HEK293 (cell line): ENCODE measurements at regions not wholly inside any gene's neighbourhood (a gene's known extent, or its start where the extent isn't known, plus 50 kb on each side); places are given as distances from the start of the nearest gene placed in this dataset.

ENCODE experiments used
- CTCF ChIA-PET: fragments of 350-600 bp; formaldehyde crosslinking; extraction: SDS; loops from one replicate; lab custom pipeline; 2021; ENCODE audit warnings: antibody characterized with exemption; lab: Yijun Ruan, JAX
- POLR2A ChIA-PET: fragments of 300-600 bp; formaldehyde crosslinking; extraction: SDS; loops from one replicate; lab custom pipeline; 2020; ENCODE audit warnings: antibody characterized with exemption, inconsistent platforms; lab: Yijun Ruan, JAX
- H3K27ac ChIP-seq: fragments of 200-500 bp; sonication (Bioruptor generic); 2 replicates; pipeline ENCODE4 v1.5.1; 2014; ENCODE audit warnings: low read depth, low read length, control low read depth, inconsistent platforms; ENCODE audit errors: extremely low read depth
- H3K36me3 ChIP-seq, 2 experiments: fragments of 200-500 bp in 1 of 2; sonication (Bioruptor generic) in 1 of 2; 1 replicate in 1 of 2; 2 replicates in 1 of 2; pipeline ENCODE4 v1.5.1; 2014 to 2017; ENCODE audit warnings: inconsistent platforms in 2 of 2, low read length in 2 of 2; ENCODE audit not compliant: control insufficient read depth in 2 of 2, insufficient read depth in 1 of 2
- H3K4me1 ChIP-seq: fragments of 200-500 bp; sonication (Bioruptor generic); 2 replicates; pipeline ENCODE4 v1.5.1; 2014; ENCODE audit warnings: mild to moderate bottlenecking, low read length, inconsistent platforms; ENCODE audit not compliant: control insufficient read depth, insufficient read depth
- H3K4me3 ChIP-seq: 2 replicates; pipeline ENCODE4 v1.5.1; 2011; ENCODE audit warnings: low read depth, mild to moderate bottlenecking, control low read depth, low read length, moderate library complexity
- H3K9me3 ChIP-seq: fragments of 200-500 bp; sonication (Bioruptor generic); 2 replicates; pipeline ENCODE4 v1.5.1; 2014; ENCODE audit warnings: low read depth, low read length, inconsistent platforms; ENCODE audit not compliant: control insufficient read depth, insufficient read depth
- HOXA7 ChIP-seq: sonication (generic); formaldehyde crosslinking; IDR thresholded peaks from 2 replicates; pipeline ENCODE4 v1.8.1; 2022; ENCODE audit warnings: missing genetic modification reagents, borderline replicate concordance
- SP3 ChIP-seq: fragments of 450-650 bp; formaldehyde crosslinking; IDR thresholded peaks from 2 replicates; pipeline ENCODE4 v1.5.1; 2016; ENCODE audit warnings: missing biosample characterization, missing genetic modification characterization
- SP7 ChIP-seq: fragments of 450-650 bp; formaldehyde crosslinking; IDR thresholded peaks from 2 replicates; pipeline ENCODE4 v1.5.1; 2016; ENCODE audit warnings: missing biosample characterization, missing genetic modification characterization
- ZBTB20 ChIP-seq: fragments of 450-650 bp; formaldehyde crosslinking; IDR thresholded peaks from 2 replicates; pipeline ENCODE4 v1.5.1; 2016; ENCODE audit warnings: missing biosample characterization, missing genetic modification characterization
- ZNF560 ChIP-seq: fragments of 450-650 bp; formaldehyde crosslinking; IDR thresholded peaks from 2 replicates; pipeline ENCODE4 v1.5.1; 2017; ENCODE audit warnings: missing biosample characterization, missing genetic modification characterization, borderline replicate concordance
- ZNF747 ChIP-seq: fragments of 450-650 bp; formaldehyde crosslinking; IDR thresholded peaks from 2 replicates; pipeline ENCODE4 v1.5.1; 2016; ENCODE audit warnings: missing biosample characterization, missing genetic modification characterization
- TF ChIP-seq, protein P1 (sequence below): fragments of 450-650 bp; formaldehyde crosslinking; conservative IDR thresholded peaks from 2 replicates; pipeline ENCODE4 v1.5.1; 2016; ENCODE audit warnings: low read depth, missing biosample characterization, missing genetic modification characterization
- TF ChIP-seq, protein P2 (sequence below): fragments of 450-650 bp; formaldehyde crosslinking; conservative IDR thresholded peaks from 2 replicates; pipeline ENCODE4 v1.5.1; 2016; ENCODE audit warnings: low read depth, missing biosample characterization, missing genetic modification characterization
- TF ChIP-seq, protein P3 (sequence below): fragments of 450-650 bp; formaldehyde crosslinking; IDR thresholded peaks from 2 replicates; pipeline ENCODE4 v1.5.1; 2016; ENCODE audit warnings: missing biosample characterization, missing genetic modification characterization, borderline replicate concordance
- TF ChIP-seq, protein P4 (sequence below): fragments of 450-650 bp; formaldehyde crosslinking; IDR thresholded peaks from 2 replicates; pipeline ENCODE4 v1.5.1; 2017; ENCODE audit warnings: missing biosample characterization, missing genetic modification characterization

DNA sequence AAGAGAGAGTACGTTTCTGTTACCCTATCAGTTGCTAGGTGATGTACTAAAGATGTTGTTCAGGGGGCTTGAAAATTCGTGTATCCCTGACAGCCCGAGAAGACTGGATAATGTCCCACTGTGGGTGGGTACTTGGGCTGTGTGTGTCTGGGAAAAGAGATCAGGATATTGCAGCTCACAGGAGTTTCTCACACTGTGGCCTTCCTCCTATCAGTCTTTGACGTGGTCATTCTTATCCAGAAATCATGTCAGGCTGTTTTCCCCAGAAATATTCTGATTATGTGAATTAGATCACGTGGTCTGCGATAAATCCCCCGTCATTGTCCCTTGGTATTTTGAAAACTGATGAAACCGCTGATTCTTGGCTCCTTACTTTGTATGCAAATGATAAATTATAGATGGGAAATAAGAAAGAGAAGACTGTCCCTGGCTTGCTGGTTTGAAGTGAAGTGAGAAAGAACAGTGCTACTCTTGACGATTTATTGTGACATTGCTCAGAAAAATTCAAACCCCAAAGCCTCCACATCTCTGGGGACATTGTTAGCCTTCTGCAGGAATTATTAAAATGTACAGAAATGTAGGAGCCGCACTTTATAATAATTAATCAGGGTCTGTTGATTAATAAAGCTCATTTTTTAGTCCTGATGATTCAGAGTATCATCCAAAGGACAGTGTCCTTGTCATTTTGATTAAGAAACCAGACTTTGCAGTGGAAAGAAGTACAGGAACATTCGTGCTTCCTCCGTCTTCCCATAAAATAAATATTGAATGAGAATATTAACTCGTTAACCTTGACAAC lies 167.5 kb upstream of the TSHZ2 start:
- CTCF ChIA-PET: interaction anchor here (1.2 kb wide), 1 partner anchor 492 kb away, joined by 3 read pairs; no protein-coding TSS in a partner anchor
- H3K27ac ChIP-seq: no peak overlapping the region
- TF ChIP-seq SP3 (tag by site-specific recombination): no peak
- TF ChIP-seq, protein P1, sequence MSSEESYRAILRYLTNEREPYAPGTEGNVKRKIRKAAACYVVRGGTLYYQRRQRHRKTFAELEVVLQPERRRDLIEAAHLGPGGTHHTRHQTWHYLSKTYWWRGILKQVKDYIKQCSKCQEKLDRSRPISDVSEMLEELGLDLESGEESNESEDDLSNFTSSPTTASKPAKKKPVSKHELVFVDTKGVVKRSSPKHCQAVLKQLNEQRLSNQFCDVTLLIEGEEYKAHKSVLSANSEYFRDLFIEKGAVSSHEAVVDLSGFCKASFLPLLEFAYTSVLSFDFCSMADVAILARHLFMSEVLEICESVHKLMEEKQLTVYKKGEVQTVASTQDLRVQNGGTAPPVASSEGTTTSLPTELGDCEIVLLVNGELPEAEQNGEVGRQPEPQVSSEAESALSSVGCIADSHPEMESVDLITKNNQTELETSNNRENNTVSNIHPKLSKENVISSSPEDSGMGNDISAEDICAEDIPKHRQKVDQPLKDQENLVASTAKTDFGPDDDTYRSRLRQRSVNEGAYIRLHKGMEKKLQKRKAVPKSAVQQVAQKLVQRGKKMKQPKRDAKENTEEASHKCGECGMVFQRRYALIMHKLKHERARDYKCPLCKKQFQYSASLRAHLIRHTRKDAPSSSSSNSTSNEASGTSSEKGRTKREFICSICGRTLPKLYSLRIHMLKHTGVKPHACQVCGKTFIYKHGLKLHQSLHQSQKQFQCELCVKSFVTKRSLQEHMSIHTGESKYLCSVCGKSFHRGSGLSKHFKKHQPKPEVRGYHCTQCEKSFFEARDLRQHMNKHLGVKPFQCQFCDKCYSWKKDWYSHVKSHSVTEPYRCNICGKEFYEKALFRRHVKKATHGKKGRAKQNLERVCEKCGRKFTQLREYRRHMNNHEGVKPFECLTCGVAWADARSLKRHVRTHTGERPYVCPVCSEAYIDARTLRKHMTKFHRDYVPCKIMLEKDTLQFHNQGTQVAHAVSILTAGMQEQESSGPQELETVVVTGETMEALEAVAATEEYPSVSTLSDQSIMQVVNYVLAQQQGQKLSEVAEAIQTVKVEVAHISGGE (tag by site-specific recombination): no peak
- no peak for TF ChIP-seq ZBTB20 (tag by site-specific recombination)
- TF ChIP-seq, protein P2, sequence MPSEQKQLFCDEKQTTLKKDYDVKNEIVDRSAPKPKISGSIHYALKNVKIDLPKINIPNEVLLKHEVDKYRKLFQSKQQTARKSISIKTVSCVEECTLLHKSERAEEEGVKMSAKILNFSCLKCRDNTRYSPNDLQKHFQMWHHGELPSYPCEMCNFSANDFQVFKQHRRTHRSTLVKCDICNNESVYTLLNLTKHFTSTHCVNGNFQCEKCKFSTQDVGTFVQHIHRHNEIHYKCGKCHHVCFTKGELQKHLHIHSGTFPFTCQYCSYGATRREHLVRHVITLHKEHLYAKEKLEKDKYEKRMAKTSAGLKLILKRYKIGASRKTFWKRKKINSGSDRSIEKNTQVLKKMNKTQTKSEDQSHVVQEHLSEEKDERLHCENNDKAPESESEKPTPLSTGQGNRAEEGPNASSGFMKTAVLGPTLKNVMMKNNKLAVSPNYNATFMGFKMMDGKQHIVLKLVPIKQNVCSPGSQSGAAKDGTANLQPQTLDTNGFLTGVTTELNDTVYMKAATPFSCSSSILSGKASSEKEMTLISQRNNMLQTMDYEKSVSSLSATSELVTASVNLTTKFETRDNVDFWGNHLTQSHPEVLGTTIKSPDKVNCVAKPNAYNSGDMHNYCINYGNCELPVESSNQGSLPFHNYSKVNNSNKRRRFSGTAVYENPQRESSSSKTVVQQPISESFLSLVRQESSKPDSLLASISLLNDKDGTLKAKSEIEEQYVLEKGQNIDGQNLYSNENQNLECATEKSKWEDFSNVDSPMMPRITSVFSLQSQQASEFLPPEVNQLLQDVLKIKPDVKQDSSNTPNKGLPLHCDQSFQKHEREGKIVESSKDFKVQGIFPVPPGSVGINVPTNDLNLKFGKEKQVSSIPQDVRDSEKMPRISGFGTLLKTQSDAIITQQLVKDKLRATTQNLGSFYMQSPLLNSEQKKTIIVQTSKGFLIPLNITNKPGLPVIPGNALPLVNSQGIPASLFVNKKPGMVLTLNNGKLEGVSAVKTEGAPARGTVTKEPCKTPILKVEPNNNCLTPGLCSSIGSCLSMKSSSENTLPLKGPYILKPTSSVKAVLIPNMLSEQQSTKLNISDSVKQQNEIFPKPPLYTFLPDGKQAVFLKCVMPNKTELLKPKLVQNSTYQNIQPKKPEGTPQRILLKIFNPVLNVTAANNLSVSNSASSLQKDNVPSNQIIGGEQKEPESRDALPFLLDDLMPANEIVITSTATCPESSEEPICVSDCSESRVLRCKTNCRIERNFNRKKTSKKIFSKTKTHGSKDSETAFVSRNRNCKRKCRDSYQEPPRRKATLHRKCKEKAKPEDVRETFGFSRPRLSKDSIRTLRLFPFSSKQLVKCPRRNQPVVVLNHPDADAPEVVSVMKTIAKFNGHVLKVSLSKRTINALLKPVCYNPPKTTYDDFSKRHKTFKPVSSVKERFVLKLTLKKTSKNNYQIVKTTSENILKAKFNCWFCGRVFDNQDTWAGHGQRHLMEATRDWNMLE (tag by site-specific recombination): no peak

DNA sequence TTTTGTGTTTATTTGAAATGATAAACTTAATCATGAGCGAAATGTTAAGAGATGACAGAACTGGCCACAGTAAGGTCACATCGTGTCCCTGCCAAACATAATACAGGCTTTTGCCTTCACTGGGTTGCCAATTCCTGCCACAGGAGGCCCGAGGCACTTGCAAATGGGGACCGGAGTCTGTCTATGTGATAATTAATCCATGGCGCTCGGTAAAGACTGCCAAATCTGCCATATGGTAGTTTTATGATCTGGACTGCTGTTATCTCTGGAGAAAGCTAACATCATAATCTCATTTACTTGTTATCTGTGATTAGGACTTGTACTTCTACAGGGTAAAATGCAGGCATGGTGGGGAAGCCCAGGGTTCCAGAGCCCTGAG lies 170.5 kb upstream of the TSHZ2 start:
- Histone ChIP-seq H3K4me1 (no peaks in the 10 kb centered on the region), H3K36me3 (no peaks in the 10 kb centered on the region), H3K4me3 (no peak overlapping the region), H3K9me3 (no peaks in the 10 kb centered on the region)
- TF ChIP-seq ZNF560 (tag by site-specific recombination) (no peak), HOXA7 (CRISPR knock-in tag) (no peak), ZNF747 (tag by site-specific recombination) (no peak)
- TF ChIP-seq, all 188 proteins: peak for 0
- H3K27ac ChIP-seq: no peak overlapping the region
- ChIA-PET POLR2A (no interaction called here), CTCF (no interaction called here)

More for the DNA sequence above, 167.5 kb upstream of the TSHZ2 start:
- Histone ChIP-seq H3K9me3 (no peaks in the 10 kb centered on the region), H3K36me3 (no peaks in the 10 kb centered on the region), H3K4me3 (no peak overlapping the region), H3K4me1 (no peaks in the 10 kb centered on the region)
- POLR2A ChIA-PET: no interaction called here

DNA sequence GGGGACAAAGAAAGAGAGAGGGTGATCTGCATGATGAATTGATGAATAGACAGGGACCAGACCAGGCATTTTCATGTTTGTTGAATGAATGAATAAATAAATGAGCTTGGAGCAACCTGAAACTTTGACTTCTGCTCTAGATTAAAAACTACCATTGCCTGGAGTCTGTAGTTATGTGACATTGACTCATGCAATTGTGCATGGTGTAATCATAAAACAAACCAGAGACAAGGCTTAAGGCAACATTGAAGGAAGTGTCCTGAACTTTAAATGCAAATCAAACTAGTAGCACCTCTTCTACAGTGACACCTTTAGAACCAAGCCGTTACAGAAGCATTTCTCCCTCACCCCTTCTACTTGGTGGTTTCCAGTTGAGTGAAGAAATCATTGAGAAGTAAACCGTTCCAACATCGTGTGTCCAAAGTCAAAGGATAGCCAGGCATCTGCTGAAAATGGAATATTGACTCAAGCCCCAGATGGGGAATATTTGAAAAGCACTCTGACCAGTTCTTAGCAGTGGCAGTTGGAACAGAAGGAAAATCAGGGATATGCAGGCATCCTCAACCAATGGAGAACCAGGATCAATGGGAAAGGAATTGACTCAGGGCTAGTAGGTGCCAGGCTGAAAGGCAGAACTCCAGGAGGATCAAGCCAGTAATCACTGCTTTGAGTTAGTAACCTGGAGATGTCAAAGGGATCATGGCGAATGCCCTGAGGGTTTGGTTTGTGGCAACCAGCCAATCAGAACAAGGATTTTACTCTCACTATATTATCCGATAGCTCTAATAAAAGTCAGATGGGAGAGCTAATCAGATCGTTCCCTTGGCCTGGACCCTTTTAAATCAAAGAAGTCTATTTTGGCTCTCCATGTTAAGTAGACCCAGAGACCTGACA lies 171.2 kb upstream of the TSHZ2 start:
- CTCF ChIA-PET: interaction anchor here (0.5 kb wide), 1 partner anchor 536 kb away, joined by 3 read pairs; no protein-coding TSS in a partner anchor
- POLR2A ChIA-PET: no interaction called here
- no peak overlapping the region for H3K4me3 ChIP-seq
- TF ChIP-seq, protein P3, sequence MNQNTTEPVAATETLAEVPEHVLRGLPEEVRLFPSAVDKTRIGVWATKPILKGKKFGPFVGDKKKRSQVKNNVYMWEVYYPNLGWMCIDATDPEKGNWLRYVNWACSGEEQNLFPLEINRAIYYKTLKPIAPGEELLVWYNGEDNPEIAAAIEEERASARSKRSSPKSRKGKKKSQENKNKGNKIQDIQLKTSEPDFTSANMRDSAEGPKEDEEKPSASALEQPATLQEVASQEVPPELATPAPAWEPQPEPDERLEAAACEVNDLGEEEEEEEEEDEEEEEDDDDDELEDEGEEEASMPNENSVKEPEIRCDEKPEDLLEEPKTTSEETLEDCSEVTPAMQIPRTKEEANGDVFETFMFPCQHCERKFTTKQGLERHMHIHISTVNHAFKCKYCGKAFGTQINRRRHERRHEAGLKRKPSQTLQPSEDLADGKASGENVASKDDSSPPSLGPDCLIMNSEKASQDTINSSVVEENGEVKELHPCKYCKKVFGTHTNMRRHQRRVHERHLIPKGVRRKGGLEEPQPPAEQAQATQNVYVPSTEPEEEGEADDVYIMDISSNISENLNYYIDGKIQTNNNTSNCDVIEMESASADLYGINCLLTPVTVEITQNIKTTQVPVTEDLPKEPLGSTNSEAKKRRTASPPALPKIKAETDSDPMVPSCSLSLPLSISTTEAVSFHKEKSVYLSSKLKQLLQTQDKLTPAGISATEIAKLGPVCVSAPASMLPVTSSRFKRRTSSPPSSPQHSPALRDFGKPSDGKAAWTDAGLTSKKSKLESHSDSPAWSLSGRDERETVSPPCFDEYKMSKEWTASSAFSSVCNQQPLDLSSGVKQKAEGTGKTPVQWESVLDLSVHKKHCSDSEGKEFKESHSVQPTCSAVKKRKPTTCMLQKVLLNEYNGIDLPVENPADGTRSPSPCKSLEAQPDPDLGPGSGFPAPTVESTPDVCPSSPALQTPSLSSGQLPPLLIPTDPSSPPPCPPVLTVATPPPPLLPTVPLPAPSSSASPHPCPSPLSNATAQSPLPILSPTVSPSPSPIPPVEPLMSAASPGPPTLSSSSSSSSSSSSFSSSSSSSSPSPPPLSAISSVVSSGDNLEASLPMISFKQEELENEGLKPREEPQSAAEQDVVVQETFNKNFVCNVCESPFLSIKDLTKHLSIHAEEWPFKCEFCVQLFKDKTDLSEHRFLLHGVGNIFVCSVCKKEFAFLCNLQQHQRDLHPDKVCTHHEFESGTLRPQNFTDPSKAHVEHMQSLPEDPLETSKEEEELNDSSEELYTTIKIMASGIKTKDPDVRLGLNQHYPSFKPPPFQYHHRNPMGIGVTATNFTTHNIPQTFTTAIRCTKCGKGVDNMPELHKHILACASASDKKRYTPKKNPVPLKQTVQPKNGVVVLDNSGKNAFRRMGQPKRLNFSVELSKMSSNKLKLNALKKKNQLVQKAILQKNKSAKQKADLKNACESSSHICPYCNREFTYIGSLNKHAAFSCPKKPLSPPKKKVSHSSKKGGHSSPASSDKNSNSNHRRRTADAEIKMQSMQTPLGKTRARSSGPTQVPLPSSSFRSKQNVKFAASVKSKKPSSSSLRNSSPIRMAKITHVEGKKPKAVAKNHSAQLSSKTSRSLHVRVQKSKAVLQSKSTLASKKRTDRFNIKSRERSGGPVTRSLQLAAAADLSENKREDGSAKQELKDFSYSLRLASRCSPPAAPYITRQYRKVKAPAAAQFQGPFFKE (tag by site-specific recombination): no peak
- no peak for TF ChIP-seq SP7
- TF ChIP-seq, protein P4, sequence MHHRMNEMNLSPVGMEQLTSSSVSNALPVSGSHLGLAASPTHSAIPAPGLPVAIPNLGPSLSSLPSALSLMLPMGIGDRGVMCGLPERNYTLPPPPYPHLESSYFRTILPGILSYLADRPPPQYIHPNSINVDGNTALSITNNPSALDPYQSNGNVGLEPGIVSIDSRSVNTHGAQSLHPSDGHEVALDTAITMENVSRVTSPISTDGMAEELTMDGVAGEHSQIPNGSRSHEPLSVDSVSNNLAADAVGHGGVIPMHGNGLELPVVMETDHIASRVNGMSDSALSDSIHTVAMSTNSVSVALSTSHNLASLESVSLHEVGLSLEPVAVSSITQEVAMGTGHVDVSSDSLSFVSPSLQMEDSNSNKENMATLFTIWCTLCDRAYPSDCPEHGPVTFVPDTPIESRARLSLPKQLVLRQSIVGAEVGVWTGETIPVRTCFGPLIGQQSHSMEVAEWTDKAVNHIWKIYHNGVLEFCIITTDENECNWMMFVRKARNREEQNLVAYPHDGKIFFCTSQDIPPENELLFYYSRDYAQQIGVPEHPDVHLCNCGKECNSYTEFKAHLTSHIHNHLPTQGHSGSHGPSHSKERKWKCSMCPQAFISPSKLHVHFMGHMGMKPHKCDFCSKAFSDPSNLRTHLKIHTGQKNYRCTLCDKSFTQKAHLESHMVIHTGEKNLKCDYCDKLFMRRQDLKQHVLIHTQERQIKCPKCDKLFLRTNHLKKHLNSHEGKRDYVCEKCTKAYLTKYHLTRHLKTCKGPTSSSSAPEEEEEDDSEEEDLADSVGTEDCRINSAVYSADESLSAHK (tag by site-specific recombination): no peak
- H3K36me3 ChIP-seq: no peaks in the 10 kb centered on the region
- H3K9me3 ChIP-seq: no peaks in the 10 kb centered on the region
- no peaks in the 10 kb centered on the region for H3K4me1 ChIP-seq
- H3K27ac ChIP-seq: no peak overlapping the region
